Right lobe of liver (tissue), 4 donors: ENCODE measurements at regions not wholly inside any gene's neighbourhood (a gene's known extent, or its start where the extent isn't known, plus 50 kb on each side); places are given as distances from the start of the nearest gene placed in this dataset.

Source experiments
- CTCF ChIP-seq, 4 donors: fragments of 200-600 bp in 3 of 4; fragments of 450-650 bp in 1 of 4; IDR thresholded peaks; one replicate each; pipeline versions ENCODE4 v1.5.1 to v1.8.0; 2016 to 2022; ENCODE audit warnings: antibody characterized with exemption in 4 of 4, mild to moderate bottlenecking in 2 of 4
- POLR2A ChIP-seq: fragments of 450-650 bp; IDR thresholded peaks from one replicate; pipeline ENCODE4 v1.6.1; 2017; ENCODE audit warnings: antibody characterized with exemption, mild to moderate bottlenecking
- donor health status: DM: no; HTN: no; CAD: no.
- donor health status: DM: no; HTN: no; CAD: no.
- donor health status: DM: no; HTN: yes; CAD: no.

- TF ChIP-seq CTCF (IDR thresholded peaks at IDR 0.05), result no peak
- TF ChIP-seq POLR2A, result no peak
Observed at GRCh38 chr2:16718576-16719484, 53.2 kb upstream of the CYRIA start.
